ENCODE measurements at regions not wholly inside any gene's neighbourhood (a gene's known extent, or its start where the extent isn't known, plus 50 kb on each side); places are given as distances from the start of the nearest gene placed in this dataset.

GRCh38 chr4:115664285-115664684, 550.9 kb upstream of the NDST4 start:
- Histone ChIP-seq H2BK5ac (ENCODE audit: insufficient read length, low read length) (no peak overlapping the region), H3K23ac (ENCODE audit: insufficient read length, low read depth, low read length) (no peak overlapping the region), H3K27ac (ENCODE audit: insufficient read length, low read depth, low read length) (no peak overlapping the region), H3K4me2 (ENCODE audit: insufficient read depth, insufficient read length, low read length) (no peak overlapping the region), H3K9me3 (ENCODE audit: control insufficient read depth, low read depth, low read length) (no peaks in the 10 kb centered on the region), H3K9ac (ENCODE audit: extremely low read depth, insufficient read length, low read length) (no peak overlapping the region), H3K18ac (ENCODE audit: insufficient read length, low read depth, low read length) (no peak overlapping the region), H2BK120ac (ENCODE audit: low read depth, low read length, poor library complexity, severe bottlenecking) (no peak overlapping the region), H2BK12ac (ENCODE audit: insufficient read length, low read depth, low read length) (no peak overlapping the region), H4K5ac (ENCODE audit: insufficient read length, low read depth, low read length) (no peak overlapping the region), H2AFZ (ENCODE audit: low read length) (no peak overlapping the region), H4K91ac (ENCODE audit: insufficient read length, low read depth, low read length) (no peak overlapping the region), H3T11ph (ENCODE audit: low read length) (no peak overlapping the region), H3K79me2 (ENCODE audit: insufficient read depth, low read length) (no peaks in the 10 kb centered on the region), H4K20me1 (ENCODE audit: control insufficient read depth, insufficient read depth, insufficient read length) (no peaks in the 10 kb centered on the region), H3K56ac (ENCODE audit: insufficient read length, low read depth, low read length) (no peak overlapping the region), H2BK15ac (ENCODE audit: low read depth, low read length) (no peak overlapping the region), H3K23me2 (ENCODE audit: insufficient read length, low read depth, low read length, poor library complexity, severe bottlenecking) (no peaks in the 10 kb centered on the region), H3K79me1 (ENCODE audit: insufficient read depth, low read depth, low read length, poor library complexity, severe bottlenecking) (no peaks in the 10 kb centered on the region), H3K4ac (ENCODE audit: low read depth, low read length) (no peak overlapping the region), H3K4me1 (ENCODE audit: insufficient read depth, low read length) (no peaks in the 10 kb centered on the region), H4K8ac (replicated peaks; ENCODE audit: insufficient read length, low read depth, low read length) (no peak overlapping the region), H3K27me3 (ENCODE audit: insufficient read depth, low read length) (no peaks in the 10 kb centered on the region), H2AK5ac (ENCODE audit: insufficient read length, low read length) (no peak overlapping the region), H3K14ac (ENCODE audit: insufficient read depth, low read length) (no peak overlapping the region), H2BK20ac (ENCODE audit: low read depth, low read length, poor library complexity, severe bottlenecking) (no peak overlapping the region)
- DNase-seq = no peak
- Mint-ChIP-seq H3K27me3 (ENCODE audit: low read depth) (no peaks in the 10 kb centered on the region), H3K4me3 (no peak overlapping the region), H3K4me1 (peaks cover 5 to 7% of the 10 kb centered on the region in 2 experiments), H3K9me3 (no peaks in the 10 kb centered on the region), H3K36me3 (ENCODE audit: insufficient read depth in 1 of 3, low read depth in 3 of 3) (no peaks in the 10 kb centered on the region), H3K27ac (peak overlapping the region in 2 of 3 experiments; percentile 52 to 57; a peak in 3 of 7 replicates)
- TF ChIP-seq, protein P1, sequence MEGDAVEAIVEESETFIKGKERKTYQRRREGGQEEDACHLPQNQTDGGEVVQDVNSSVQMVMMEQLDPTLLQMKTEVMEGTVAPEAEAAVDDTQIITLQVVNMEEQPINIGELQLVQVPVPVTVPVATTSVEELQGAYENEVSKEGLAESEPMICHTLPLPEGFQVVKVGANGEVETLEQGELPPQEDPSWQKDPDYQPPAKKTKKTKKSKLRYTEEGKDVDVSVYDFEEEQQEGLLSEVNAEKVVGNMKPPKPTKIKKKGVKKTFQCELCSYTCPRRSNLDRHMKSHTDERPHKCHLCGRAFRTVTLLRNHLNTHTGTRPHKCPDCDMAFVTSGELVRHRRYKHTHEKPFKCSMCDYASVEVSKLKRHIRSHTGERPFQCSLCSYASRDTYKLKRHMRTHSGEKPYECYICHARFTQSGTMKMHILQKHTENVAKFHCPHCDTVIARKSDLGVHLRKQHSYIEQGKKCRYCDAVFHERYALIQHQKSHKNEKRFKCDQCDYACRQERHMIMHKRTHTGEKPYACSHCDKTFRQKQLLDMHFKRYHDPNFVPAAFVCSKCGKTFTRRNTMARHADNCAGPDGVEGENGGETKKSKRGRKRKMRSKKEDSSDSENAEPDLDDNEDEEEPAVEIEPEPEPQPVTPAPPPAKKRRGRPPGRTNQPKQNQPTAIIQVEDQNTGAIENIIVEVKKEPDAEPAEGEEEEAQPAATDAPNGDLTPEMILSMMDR (conservative IDR thresholded peaks at IDR 0.05) = no peak
- WGBS (ENCODE audit: extremely low coverage, insufficient read length, low lambda C conversion rate) = no CpG with 5 or more reads among the region's 9 CpGs
